AG04450 (cell line): ENCODE measurements at regions not wholly inside any gene's neighbourhood (a gene's known extent, or its start where the extent isn't known, plus 50 kb on each side); places are given as distances from the start of the nearest gene placed in this dataset.
"Not testable (repeated sequence)": the region's sequence is repeated elsewhere in the genome, so short reads cannot be mapped to it uniquely, and the experiment has no call there.

Source experiments
- CTCF ChIA-PET: fragments of 300-600, 350-600 bp; formaldehyde crosslinking; extraction: SDS; loops from one replicate; lab custom pipeline; 2022; ENCODE audit warnings: antibody characterized with exemption, inconsistent platforms; lab: Charles Lee
- POLR2A ChIA-PET: fragments of 350-600 bp; formaldehyde crosslinking; extraction: SDS; loops from one replicate; lab custom pipeline; 2021; ENCODE audit warnings: antibody characterized with exemption, inconsistent platforms; lab: Yijun Ruan, JAX
- DNase-seq: peaks from one replicate; pipeline ENCODE4 v3.0.0-alpha.2; 2011; ENCODE audit warnings: low read depth, low spot score
- H3K27ac ChIP-seq: one replicate; pipeline ENCODE4 v1.5.1; 2012; ENCODE audit warnings: low read depth, low read length, control low read depth
- H3K27me3 ChIP-seq: one replicate; pipeline ENCODE4 v1.6.0; 2012; ENCODE audit warnings: low read length; ENCODE audit not compliant: control insufficient read depth, insufficient read depth
- H3K4me3 ChIP-seq: 2 replicates; pipeline ENCODE4 v1.5.1; 2011; ENCODE audit warnings: mild to moderate bottlenecking, low read depth, low read length, control low read depth
- H3K9me3 ChIP-seq: 2 replicates; pipeline ENCODE4 v1.5.1; 2012; ENCODE audit warnings: low read length; ENCODE audit not compliant: control insufficient read depth, insufficient read depth
- CTCF ChIP-seq: IDR thresholded peaks from 2 replicates; pipeline ENCODE4 v1.5.1; 2011; ENCODE audit warnings: low read depth, low read length, control low read depth, inconsistent platforms

DNA sequence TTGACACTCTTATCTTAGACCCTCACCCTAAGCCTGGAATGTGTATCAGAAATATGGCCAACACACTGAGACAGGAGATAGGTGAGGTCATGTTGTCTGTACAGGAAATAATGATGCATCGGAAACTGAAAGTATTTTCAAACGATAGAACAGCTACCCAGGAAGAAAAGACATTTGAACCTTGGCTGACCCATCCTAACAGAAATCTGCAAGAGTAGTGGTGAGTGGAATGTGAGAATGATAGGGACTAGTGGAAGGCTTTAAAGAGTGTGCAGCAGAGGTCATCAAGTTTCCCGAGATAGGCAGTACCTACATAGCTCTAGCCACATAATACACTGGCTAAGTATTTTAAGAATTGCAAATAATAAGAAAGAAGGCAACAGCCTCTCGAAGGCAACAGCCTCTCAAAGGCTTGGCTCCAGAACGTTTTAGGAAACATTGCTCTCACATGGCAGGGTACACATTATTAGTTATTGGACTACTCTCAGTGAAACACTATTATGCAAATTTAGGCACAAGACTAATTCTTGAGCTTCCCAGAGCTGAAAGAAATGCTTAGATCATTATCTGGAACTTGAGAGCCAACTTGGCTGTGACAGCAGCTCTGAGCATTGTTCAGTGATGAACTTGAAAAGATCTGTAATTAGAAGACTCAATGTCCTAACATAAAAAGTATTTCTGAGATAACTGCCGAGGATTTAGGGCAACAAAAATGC is 133.1 kb upstream of the FBXL7 start:
- CTCF ChIA-PET, result no interaction called here
- POLR2A ChIA-PET, result no interaction called here
- Histone ChIP-seq H3K27me3 (no peaks in the 10 kb centered on the region), H3K9me3 (no peaks in the 10 kb centered on the region), H3K27ac (no peak overlapping the region), H3K4me3 (no peak overlapping the region)
- no peak for DNase-seq
- no peak for TF ChIP-seq CTCF

DNA sequence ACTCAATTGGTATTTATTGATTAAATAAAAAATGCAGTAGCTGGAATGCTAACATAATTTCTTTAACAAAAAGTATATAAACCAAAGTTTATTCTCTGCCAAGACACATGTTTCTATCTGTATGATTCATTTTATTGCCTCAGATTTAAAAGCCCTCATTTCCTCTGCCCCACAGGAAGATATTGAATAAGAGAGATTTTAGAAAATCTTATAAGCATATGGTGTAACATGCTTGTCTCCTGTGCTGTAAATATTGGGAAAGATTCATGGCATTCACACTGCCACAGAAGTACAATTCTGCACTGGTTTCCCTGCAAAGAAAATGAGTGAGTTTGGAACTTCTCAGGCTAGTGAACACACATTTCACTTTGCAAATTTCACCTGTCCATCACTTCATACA is 134.9 kb upstream of the FBXL7 start:
- DNase-seq, result no peak
- POLR2A ChIA-PET, result no interaction called here
- Histone ChIP-seq H3K27me3 (no peaks in the 10 kb centered on the region), H3K9me3 (no peaks in the 10 kb centered on the region), H3K27ac (no peak overlapping the region), H3K4me3 (no peak overlapping the region)
- TF ChIP-seq CTCF, result no peak
- CTCF ChIA-PET, result no interaction called here

DNA sequence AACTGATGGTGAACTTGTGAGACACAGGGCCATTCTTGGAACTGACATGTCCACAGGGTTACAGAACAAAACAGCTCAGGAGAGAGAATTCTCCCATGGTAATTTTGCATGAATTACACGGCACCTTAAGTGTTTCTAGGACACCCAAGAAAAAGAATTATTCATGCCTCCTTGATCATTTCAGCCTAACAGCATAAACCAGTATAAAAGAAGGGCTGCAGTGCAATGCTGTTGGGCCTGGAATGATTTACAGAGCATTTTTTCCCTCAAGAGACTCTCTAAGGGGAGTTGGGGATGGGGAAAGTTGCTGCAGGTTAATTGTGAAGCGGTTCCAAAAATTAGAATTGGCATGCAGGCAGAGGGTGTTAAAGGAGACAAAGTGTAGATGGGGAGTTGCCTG is 136.4 kb upstream of the FBXL7 start:
- H3K27ac ChIP-seq, result no peak overlapping the region
- CTCF ChIA-PET, result no interaction called here
- no peak overlapping the region for H3K4me3 ChIP-seq
- POLR2A ChIA-PET, result no interaction called here
- no peaks in the 10 kb centered on the region for H3K27me3 ChIP-seq
- H3K9me3 ChIP-seq, result no peaks in the 10 kb centered on the region
- TF ChIP-seq CTCF, result no peak
- no peak for DNase-seq

DNA sequence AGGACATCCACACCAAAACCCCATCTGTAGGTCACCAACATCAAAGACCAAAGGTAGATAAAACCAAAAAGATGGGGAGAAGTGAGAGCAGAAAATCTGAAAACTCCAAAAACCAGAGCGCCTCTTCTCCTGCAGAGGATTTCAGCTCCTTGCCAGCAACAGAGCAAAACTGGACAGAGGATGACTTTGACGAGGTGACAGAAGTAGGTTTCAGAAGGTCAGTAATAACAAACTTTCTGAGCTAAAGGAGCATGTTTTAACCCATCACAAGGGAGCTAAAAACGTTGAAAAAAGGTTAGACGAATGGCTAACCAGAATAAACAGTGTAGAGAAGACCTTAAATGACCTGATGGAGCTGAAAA is 142.9 kb upstream of the FBXL7 start:
- DNase-seq, H3K9me3 ChIP-seq, H3K4me3 ChIP-seq, H3K27me3 ChIP-seq, POLR2A ChIA-PET, H3K27ac ChIP-seq, CTCF ChIA-PET: not testable (repeated sequence)

GRCh38 chr5:15356308-15357091 is 143.5 kb upstream of the FBXL7 start:
- H3K9me3 ChIP-seq, H3K4me3 ChIP-seq, H3K27me3 ChIP-seq, POLR2A ChIA-PET, CTCF ChIA-PET, DNase-seq, H3K27ac ChIP-seq: not testable (repeated sequence)

- H3K9me3 ChIP-seq, result no peaks in the 10 kb centered on the region
- TF ChIP-seq CTCF, result no peak
- no peak overlapping the region for H3K27ac ChIP-seq
- H3K4me3 ChIP-seq, result no peak overlapping the region
- no peaks in the 10 kb centered on the region for H3K27me3 ChIP-seq
- CTCF ChIA-PET, result no interaction called here
- POLR2A ChIA-PET, result no interaction called here
- no peak for DNase-seq
These were observed 146.0 kb upstream of the FBXL7 start for GRCh38 chr5:15354021-15354420.
